IPS DF 6.9 (cell line): ENCODE measurements at regions not wholly inside any gene's neighbourhood (a gene's known extent, or its start where the extent isn't known, plus 50 kb on each side); places are given as distances from the start of the nearest gene placed in this dataset.
"Not testable (repeated sequence)": the region's sequence is repeated elsewhere in the genome, so short reads cannot be mapped to it uniquely, and the experiment has no call there.

Experiments
- DNase-seq: peaks from one replicate; pipeline ENCODE4 v3.0.0-alpha.2; 2013; ENCODE audit warnings: low read depth, low spot score
- H3K27ac ChIP-seq: one replicate; pipeline ENCODE4 v1.5.1; 2013; ENCODE audit warnings: low read length, control low read depth
- H3K27me3 ChIP-seq: 2 replicates; pipeline ENCODE4 v1.6.1; 2013; ENCODE audit warnings: mild to moderate bottlenecking, low read length; ENCODE audit not compliant: control insufficient read depth, insufficient read depth
- H3K36me3 ChIP-seq: 2 replicates; pipeline ENCODE4 v1.6.1; 2013; ENCODE audit warnings: low read length; ENCODE audit not compliant: control insufficient read depth, insufficient read depth
- H3K4me1 ChIP-seq: 2 replicates; pipeline ENCODE4 v1.6.1; 2013; ENCODE audit warnings: low read length; ENCODE audit not compliant: control insufficient read depth, insufficient read depth
- H3K4me3 ChIP-seq: 2 replicates; pipeline ENCODE4 v1.5.1; 2013; ENCODE audit warnings: mild to moderate bottlenecking, low read length
- H3K9me3 ChIP-seq: 2 replicates; pipeline ENCODE4 v1.6.1; 2013; ENCODE audit warnings: low read length, inconsistent platforms; ENCODE audit not compliant: control insufficient read depth, insufficient read depth
- WGBS: extraction: QIAGEN DNeasy Blood & Tissue Kit; methylation state at CpG from one replicate; pipeline ENCODE4 v1.1.7; 2013; ENCODE audit warnings: mixed read lengths, missing lambda C conversion rate; ENCODE audit not compliant: insufficient read length, insufficient coverage; 5-methylcytosine and 5-hydroxymethylcytosine counted together

- no CpG with 5 or more reads among the region's 9 CpGs for WGBS
- Histone ChIP-seq H3K27ac (no peak overlapping the region), H3K4me3 (no peak overlapping the region), H3K9me3 (no peaks in the 10 kb centered on the region), H3K4me1 (no peaks in the 10 kb centered on the region), H3K27me3 (no peaks in the 10 kb centered on the region), H3K36me3 (no peaks in the 10 kb centered on the region)
- DNase-seq: no peak
Observed at GRCh38 chr3:153221748-153222162, 59.7 kb downstream of the RAP2B start.

- H3K36me3 ChIP-seq, H3K9me3 ChIP-seq, DNase-seq, H3K27me3 ChIP-seq, H3K27ac ChIP-seq, H3K4me3 ChIP-seq, H3K4me1 ChIP-seq: not testable (repeated sequence)
- WGBS: no CpG with 5 or more reads among the region's 5 CpGs
Observed at GRCh38 chr3:153226877-153227276, 64.9 kb downstream of the RAP2B start.

DNA sequence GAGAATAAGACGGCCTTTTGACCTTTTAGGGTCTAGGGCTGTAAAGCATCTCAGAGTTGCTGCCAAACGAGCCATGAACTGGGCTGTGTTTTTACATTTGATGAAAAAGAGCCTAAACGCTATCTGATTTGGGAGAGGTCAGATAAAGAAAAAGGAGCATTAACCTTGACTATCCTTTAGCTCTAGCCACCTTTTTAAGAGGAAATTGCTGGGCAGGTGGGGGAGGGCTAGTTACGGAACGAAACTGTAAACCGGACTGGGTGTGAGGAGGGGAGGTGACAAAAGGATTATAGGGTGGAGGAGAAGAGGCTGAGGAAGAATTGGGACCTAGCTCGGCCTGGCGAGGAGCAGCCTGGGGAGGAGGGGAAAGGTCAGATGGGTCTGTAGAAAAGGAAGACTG, 68.4 kb downstream of the RAP2B start:
- H3K27ac ChIP-seq, H3K4me3 ChIP-seq, H3K27me3 ChIP-seq, H3K36me3 ChIP-seq, H3K4me1 ChIP-seq, DNase-seq, H3K9me3 ChIP-seq: not testable (repeated sequence)
- WGBS: no CpG with 5 or more reads among the region's 8 CpGs

GRCh38 chr3:153231245-153231644, 69.2 kb downstream of the RAP2B start:
- DNase-seq, H3K36me3 ChIP-seq, H3K9me3 ChIP-seq, H3K4me3 ChIP-seq, H3K27me3 ChIP-seq, H3K27ac ChIP-seq, H3K4me1 ChIP-seq: not testable (repeated sequence)
- no CpG with 5 or more reads among the region's 3 CpGs for WGBS

GRCh38 chr3:153232050-153232752, 70.2 kb downstream of the RAP2B start:
- not testable (repeated sequence) for H3K4me3 ChIP-seq, H3K36me3 ChIP-seq, H3K4me1 ChIP-seq, DNase-seq, H3K27me3 ChIP-seq, H3K9me3 ChIP-seq, H3K27ac ChIP-seq
- no CpG with 5 or more reads among the region's 11 CpGs for WGBS

DNA sequence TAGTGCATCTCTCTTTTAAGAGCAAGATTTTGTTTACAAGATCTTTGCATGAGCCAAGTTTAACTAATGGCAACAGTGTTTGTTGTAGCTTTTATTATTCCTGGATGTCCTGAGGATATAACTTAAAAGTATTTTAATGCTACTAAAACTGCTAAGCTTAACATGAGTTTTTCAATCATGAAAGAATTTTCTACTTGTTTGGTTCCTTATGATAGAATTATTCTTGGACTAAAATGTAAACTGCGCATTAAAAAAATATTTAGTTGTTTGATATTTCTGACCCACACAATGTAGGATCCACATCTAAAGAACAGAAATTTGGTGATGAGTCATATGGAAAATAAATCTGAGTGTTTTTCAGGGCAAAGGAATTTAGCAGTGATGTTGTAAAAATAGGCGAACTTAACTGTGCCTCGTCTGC, 70.8 kb downstream of the RAP2B start:
- WGBS: no CpG with 5 or more reads among the region's 3 CpGs
- DNase-seq: no peak

GRCh38 chr3:153233986-153234385, 72.0 kb downstream of the RAP2B start:
- H3K27ac ChIP-seq: no peak overlapping the region
- no peaks in the 10 kb centered on the region for H3K9me3 ChIP-seq
- no peak overlapping the region for H3K4me3 ChIP-seq
- no peaks in the 10 kb centered on the region for H3K27me3 ChIP-seq
- no peaks in the 10 kb centered on the region for H3K36me3 ChIP-seq
- no peaks in the 10 kb centered on the region for H3K4me1 ChIP-seq
- DNase-seq: no peak

More for the DNA sequence above, 70.8 kb downstream of the RAP2B start:
- H3K36me3 ChIP-seq: no peaks in the 10 kb centered on the region
- H3K27me3 ChIP-seq: no peaks in the 10 kb centered on the region
- no peak overlapping the region for H3K27ac ChIP-seq
- H3K9me3 ChIP-seq: no peaks in the 10 kb centered on the region
- H3K4me1 ChIP-seq: no peaks in the 10 kb centered on the region
- H3K4me3 ChIP-seq: no peak overlapping the region

DNA sequence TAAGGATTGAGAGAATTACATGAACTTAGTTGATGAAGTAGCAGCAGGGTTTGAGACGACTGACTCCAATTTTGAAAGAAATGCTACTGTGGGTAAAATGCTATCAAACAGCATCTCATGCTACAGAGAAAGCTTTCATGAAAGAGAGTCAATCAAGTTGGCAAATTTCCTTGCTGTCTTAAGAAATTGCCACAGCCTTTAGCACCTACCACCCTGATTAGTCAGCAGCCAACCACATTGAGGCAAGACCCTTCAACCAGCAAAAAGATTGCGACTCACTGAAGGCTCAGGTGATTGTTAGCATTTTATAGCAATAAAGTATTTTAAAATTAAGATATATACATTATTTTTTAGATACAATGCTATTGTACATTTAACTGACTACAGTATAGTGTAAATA, 80.9 kb downstream of the RAP2B start:
- Histone ChIP-seq H3K4me3 (no peak overlapping the region), H3K9me3 (no peaks in the 10 kb centered on the region), H3K27me3 (no peaks in the 10 kb centered on the region), H3K4me1 (no peaks in the 10 kb centered on the region), H3K27ac (no peak overlapping the region), H3K36me3 (no peaks in the 10 kb centered on the region)
- no CpG with 5 or more reads among the region's 2 CpGs for WGBS
- no peak for DNase-seq

DNA sequence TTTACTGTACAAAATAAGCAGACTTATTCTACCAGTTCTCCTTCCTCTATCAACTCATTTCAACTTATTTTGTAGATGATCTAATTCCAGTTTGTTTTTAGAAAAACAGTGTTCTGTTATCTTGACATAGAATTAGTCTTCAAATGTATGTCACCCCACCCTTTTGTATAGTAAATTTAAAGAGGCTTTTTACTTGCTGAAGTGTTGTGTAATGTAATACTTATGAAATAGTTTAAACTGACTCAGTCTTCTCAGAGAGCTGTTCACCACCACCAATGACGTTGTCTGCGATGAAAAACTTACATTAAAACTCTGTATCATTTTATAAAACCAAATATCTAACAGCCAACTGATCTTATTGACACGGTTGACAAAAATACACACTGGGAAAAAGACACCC, 82.9 kb downstream of the RAP2B start:
- DNase-seq: no peak

GRCh38 chr3:153245661-153246060, 83.6 kb downstream of the RAP2B start:
- no CpG with 5 or more reads among the region's 2 CpGs for WGBS
- Histone ChIP-seq H3K36me3 (no peaks in the 10 kb centered on the region), H3K9me3 (no peaks in the 10 kb centered on the region), H3K4me1 (no peaks in the 10 kb centered on the region), H3K27ac (no peak overlapping the region), H3K4me3 (no peak overlapping the region), H3K27me3 (no peaks in the 10 kb centered on the region)
- no peak for DNase-seq

More for the DNA sequence above, 82.9 kb downstream of the RAP2B start:
- no peak overlapping the region for H3K4me3 ChIP-seq
- H3K27me3 ChIP-seq: no peaks in the 10 kb centered on the region
- WGBS: no CpG with 5 or more reads among the region's 3 CpGs
- H3K9me3 ChIP-seq: no peaks in the 10 kb centered on the region
- no peaks in the 10 kb centered on the region for H3K36me3 ChIP-seq
- no peak overlapping the region for H3K27ac ChIP-seq
- no peaks in the 10 kb centered on the region for H3K4me1 ChIP-seq

GRCh38 chr3:153246331-153246730, 84.3 kb downstream of the RAP2B start:
- no peak for DNase-seq
- no CpG with 5 or more reads among the region's 1 CpG for WGBS
- no peaks in the 10 kb centered on the region for H3K27me3 ChIP-seq
- H3K36me3 ChIP-seq: no peaks in the 10 kb centered on the region
- no peaks in the 10 kb centered on the region for H3K4me1 ChIP-seq
- no peak overlapping the region for H3K4me3 ChIP-seq
- H3K9me3 ChIP-seq: no peaks in the 10 kb centered on the region
- H3K27ac ChIP-seq: no peak overlapping the region
